Small intestine (tissue), 7 donors: ENCODE measurements at regions not wholly inside any gene's neighbourhood (a gene's known extent, or its start where the extent isn't known, plus 50 kb on each side); places are given as distances from the start of the nearest gene placed in this dataset.

Experiments used
- DNase-seq, 2 donors: peaks; one replicate each; pipeline versions ENCODE4 v3.0.0 to v3.0.0-alpha.2; 2013
- FAIRE-seq: peaks from 2 replicates; lab custom pipeline; 2012; peaks lifted over from hg19 to GRCh38; lab: Jason Lieb, UNC
- H3K27ac ChIP-seq, 3 donors: one replicate each; pipeline ENCODE4 v1.5.1; 2013; ENCODE audit warnings: low read length in 2 of 3, mild to moderate bottlenecking in 2 of 3, control low read depth in 1 of 3, inconsistent platforms in 1 of 3, low read depth in 1 of 3, moderate library complexity in 1 of 3
- H3K27me3 ChIP-seq, 3 donors: one replicate each; pipeline ENCODE4 v1.6.1; 2013; ENCODE audit warnings: low read length in 3 of 3, inconsistent platforms in 1 of 3; ENCODE audit not compliant: control insufficient read depth in 3 of 3, insufficient read depth in 3 of 3
- H3K36me3 ChIP-seq, 3 donors: one replicate each; pipeline ENCODE4 v1.6.1; 2013; ENCODE audit warnings: low read length in 3 of 3, inconsistent platforms in 1 of 3, low read depth in 1 of 3, mild to moderate bottlenecking in 1 of 3, moderate library complexity in 1 of 3; ENCODE audit not compliant: control insufficient read depth in 3 of 3, insufficient read depth in 2 of 3
- H3K4me1 ChIP-seq, 3 donors: one replicate each; pipeline ENCODE4 v1.6.1; 2013; ENCODE audit warnings: low read length in 2 of 3, inconsistent platforms in 1 of 3, low read depth in 1 of 3, mild to moderate bottlenecking in 1 of 3, moderate library complexity in 1 of 3; ENCODE audit not compliant: control insufficient read depth in 3 of 3, insufficient read depth in 2 of 3
- H3K4me3 ChIP-seq, 3 donors: one replicate each; pipeline ENCODE4 v1.5.1; 2013; ENCODE audit warnings: low read length in 3 of 3, control low read depth in 1 of 3, inconsistent platforms in 1 of 3, low read depth in 1 of 3, mild to moderate bottlenecking in 1 of 3, moderate library complexity in 1 of 3
- H3K9me3 ChIP-seq, 2 donors: one replicate each; pipeline ENCODE4 v1.6.1; 2013; ENCODE audit warnings: low read depth in 1 of 2, low read length in 1 of 2; ENCODE audit not compliant: control insufficient read depth in 2 of 2, insufficient read depth in 1 of 2
- WGBS, 3 donors: extraction: QIAGEN DNeasy Blood & Tissue Kit; methylation state at CpG; one replicate each; pipeline ENCODE4 v1.1.7; 2013; 5-methylcytosine and 5-hydroxymethylcytosine counted together
- donor health status: healthy with polysubstance abuse.
- donor health status: control.
- donor health status: control.
- donor health status: Bipolar disorder and iron deficiency.
- donor health status: healthy.

- Histone ChIP-seq H3K9me3 (no peaks in the 10 kb centered on the region), H3K36me3 (no peaks in the 10 kb centered on the region), H3K4me1 (no peaks in the 10 kb centered on the region), H3K27me3 (peaks cover 0 to 8% (median 7%) of the 10 kb centered on the region in 3 donors), H3K27ac (no peak overlapping the region), H3K4me3 (no peak overlapping the region)
- DNase-seq (no peak), FAIRE-seq (no peak)
- 72 to 78% (median 75%) methylated on average over 8 of the region's 8 CpGs for WGBS, 3 donors
These were observed 469.5 kb downstream of the MATN1 start for GRCh38 chr1:30253807-30254440.

- 81 to 82% (median 81%) methylated on average over 3 of the region's 3 CpGs for WGBS, 3 donors
- no peak overlapping the region for H3K27ac ChIP-seq
- H3K9me3 ChIP-seq = no peaks in the 10 kb centered on the region
- FAIRE-seq (no peak), DNase-seq (no peak)
- H3K4me1 ChIP-seq = no peaks in the 10 kb centered on the region
- H3K4me3 ChIP-seq = no peak overlapping the region
- H3K36me3 ChIP-seq = no peaks in the 10 kb centered on the region
- peaks cover 0 to 8% (median 3%) of the 10 kb centered on the region in 3 donors for H3K27me3 ChIP-seq
These were observed 470.0 kb downstream of the MATN1 start for GRCh38 chr1:30253361-30253760.

DNA sequence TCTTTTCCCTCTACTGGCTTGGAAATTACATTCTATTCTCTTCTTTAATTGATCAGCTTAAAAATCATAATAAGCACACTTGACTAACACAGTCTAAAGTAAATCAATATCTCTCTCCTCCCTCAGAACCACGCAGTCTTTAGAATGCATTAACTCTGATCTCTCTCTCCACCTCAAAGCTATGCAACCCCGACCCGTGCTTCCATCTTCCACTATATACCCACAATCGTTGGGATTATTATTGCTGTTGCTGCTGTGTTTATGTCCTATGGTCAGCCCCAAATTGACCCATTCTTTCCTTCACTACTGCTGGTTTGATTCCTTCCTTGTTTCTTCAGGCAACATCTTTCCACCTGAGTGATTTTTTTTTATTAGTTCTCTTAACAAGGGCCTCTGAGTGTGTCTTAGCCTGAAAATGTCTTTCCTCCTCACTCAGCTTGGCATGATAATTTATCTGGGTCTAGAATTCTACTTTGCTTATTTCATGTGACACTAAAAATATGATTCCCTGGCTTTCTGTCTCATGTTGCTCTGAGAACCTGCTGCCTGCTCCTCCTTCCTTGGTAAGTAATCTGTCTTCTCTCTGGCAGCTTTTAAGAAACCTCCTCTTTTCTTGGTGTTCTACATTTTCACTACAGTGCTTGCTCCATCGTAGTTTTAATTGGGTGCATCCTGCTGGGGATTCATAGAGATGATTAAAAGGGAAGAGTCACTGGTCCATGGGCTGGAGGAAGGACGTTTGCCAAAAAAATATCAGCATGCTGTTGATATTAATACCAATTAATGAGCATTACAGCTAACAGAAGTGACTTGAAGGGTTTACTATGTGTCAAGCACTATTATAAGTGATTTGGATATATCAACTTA lies 472.2 kb downstream of the MATN1 start:
- Histone ChIP-seq H3K36me3 (no peaks in the 10 kb centered on the region), H3K27me3 (peaks cover 0 to 3% (median 2%) of the 10 kb centered on the region in 3 donors), H3K4me1 (no peaks in the 10 kb centered on the region), H3K4me3 (no peak overlapping the region), H3K27ac (no peak overlapping the region), H3K9me3 (no peaks in the 10 kb centered on the region)
- FAIRE-seq (no peak), DNase-seq (no peak)
- WGBS, 3 donors = 44 to 45% (median 45%) methylated on average over 6 of the region's 6 CpGs

DNA sequence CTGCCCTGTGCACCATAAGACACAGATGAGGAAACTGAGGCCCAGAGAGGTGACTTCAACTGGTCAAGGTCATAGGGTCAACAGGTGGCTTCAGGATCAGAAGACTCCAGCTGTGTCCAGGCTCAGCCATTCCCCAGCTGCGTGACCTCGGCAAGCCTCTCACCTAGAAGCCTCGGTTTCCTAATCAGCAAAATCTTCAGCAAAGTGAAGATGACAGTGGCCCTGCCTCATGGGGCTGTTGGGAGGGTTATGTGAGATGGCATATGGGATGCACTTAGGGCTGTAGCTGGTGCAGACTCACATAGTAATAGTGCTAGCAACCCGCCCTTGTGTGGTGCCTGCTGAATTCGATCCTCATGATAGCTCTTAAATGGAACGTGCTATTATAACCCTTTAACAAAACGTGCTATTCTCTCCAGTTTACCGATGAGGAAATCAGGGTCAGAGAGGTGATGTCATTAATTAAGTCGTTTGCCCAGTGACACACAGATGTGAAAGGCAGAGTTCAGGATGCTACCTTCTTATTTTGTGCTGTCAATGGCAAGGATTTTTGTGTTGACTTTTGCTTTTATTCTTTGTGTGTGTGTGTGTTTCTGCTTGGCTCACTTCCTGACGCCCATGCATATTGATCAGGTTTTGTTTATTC lies 472.9 kb downstream of the MATN1 start:
- no peak for FAIRE-seq
- Histone ChIP-seq H3K9me3 (no peaks in the 10 kb centered on the region), H3K27me3 (peaks cover 0 to 3% (median 2%) of the 10 kb centered on the region in 3 donors), H3K4me3 (no peak overlapping the region), H3K36me3 (no peaks in the 10 kb centered on the region), H3K4me1 (no peaks in the 10 kb centered on the region), H3K27ac (no peak overlapping the region)
- no peak for DNase-seq
- WGBS, 3 donors = 38 to 47% (median 44%) methylated on average over 10 of the region's 10 CpGs

- Histone ChIP-seq H3K36me3 (no peaks in the 10 kb centered on the region), H3K9me3 (no peaks in the 10 kb centered on the region), H3K27me3 (peaks cover 0 to 3% (median 3%) of the 10 kb centered on the region in 3 donors), H3K27ac (no peak overlapping the region), H3K4me3 (no peak overlapping the region), H3K4me1 (no peaks in the 10 kb centered on the region)
- DNase-seq = no peak
- no peak for FAIRE-seq
- 72 to 73% (median 72%) methylated on average over 16 of the region's 16 CpGs for WGBS, 3 donors
These were observed 473.7 kb downstream of the MATN1 start for GRCh38 chr1:30249446-30250337.

DNA sequence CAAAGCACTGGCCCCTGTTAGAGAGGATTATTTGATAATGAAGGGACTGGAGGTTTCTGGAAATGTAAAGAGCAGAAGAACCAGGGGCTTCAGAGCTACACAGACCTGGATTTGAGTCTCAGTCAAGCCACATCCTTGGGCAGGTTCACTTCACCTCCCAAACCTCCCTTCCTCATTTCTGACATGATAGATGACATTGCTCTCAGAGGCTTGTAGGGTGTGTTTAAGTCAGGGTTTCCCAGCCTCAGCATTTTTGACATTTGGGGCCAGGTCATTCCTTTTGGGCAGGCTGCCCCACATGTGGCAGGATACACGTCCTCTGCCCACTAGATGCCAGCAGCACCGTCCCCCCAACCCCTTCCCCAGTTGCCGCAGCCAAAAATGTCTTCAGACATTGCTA lies 474.6 kb downstream of the MATN1 start:
- FAIRE-seq = no peak

GRCh38 chr1:30248373-30248772 lies 475.0 kb downstream of the MATN1 start:
- FAIRE-seq (no peak), DNase-seq (no peak)
- WGBS, 3 donors = 64 to 82% (median 75%) methylated on average over 3 of the region's 3 CpGs
- Histone ChIP-seq H3K4me3 (no peak overlapping the region), H3K4me1 (no peaks in the 10 kb centered on the region), H3K36me3 (no peaks in the 10 kb centered on the region), H3K27me3 (peaks cover 0 to 3% (median 0%) of the 10 kb centered on the region in 3 donors), H3K27ac (no peak overlapping the region), H3K9me3 (no peaks in the 10 kb centered on the region)

More for the DNA sequence above, 474.6 kb downstream of the MATN1 start:
- DNase-seq = no peak
- H3K4me1 ChIP-seq = no peaks in the 10 kb centered on the region
- H3K9me3 ChIP-seq = no peaks in the 10 kb centered on the region
- H3K36me3 ChIP-seq = no peaks in the 10 kb centered on the region
- H3K4me3 ChIP-seq = no peak overlapping the region
- peaks cover 0 to 3% (median 3%) of the 10 kb centered on the region in 3 donors for H3K27me3 ChIP-seq
- WGBS, 3 donors = 52 to 55% (median 53%) methylated on average over 3 of the region's 3 CpGs
- no peak overlapping the region for H3K27ac ChIP-seq
